Naive thymus-derived CD4-positive, alpha-beta T cell (primary cell): ENCODE measurements at regions not wholly inside any gene's neighbourhood (a gene's known extent, or its start where the extent isn't known, plus 50 kb on each side); places are given as distances from the start of the nearest gene placed in this dataset.
"Not testable (repeated sequence)": the region's sequence is repeated elsewhere in the genome, so short reads cannot be mapped to it uniquely, and the experiment has no call there.

Experiments
- ATAC-seq: fragments of 150-1000 bp; cut with Tn5 transposase; 2 replicates; pipeline ENCODE4 v1.10.0; 2021; ENCODE audit warnings: mild to moderate bottlenecking, moderate library complexity
- CTCF ChIA-PET: fragments of 350-600 bp; sonication (Branson Sonifier 250); formaldehyde crosslinking; loops from one replicate; lab custom pipeline; 2021; ENCODE audit warnings: antibody characterized with exemption; lab: Charles Lee
- POLR2A ChIA-PET: fragments of 350-600 bp; sonication (Branson Sonifier 250); formaldehyde crosslinking; loops from one replicate; lab custom pipeline; 2021; ENCODE audit warnings: antibody characterized with exemption, inconsistent platforms; lab: Charles Lee
- DNase-seq, 9 donors: peaks; one replicate each; pipeline versions ENCODE4 v3.0.0 to v3.0.0-alpha.2; 2020 to 2022; ENCODE audit warnings: mixed read lengths in 1 of 9
- H3K27ac ChIP-seq: one replicate; pipeline ENCODE4 v1.7.0; 2013; ENCODE audit warnings: mild to moderate bottlenecking, low read depth, low read length, moderate library complexity
- H3K27me3 ChIP-seq, 2 donors: one replicate each; pipeline ENCODE4 v1.7.0; 2013; ENCODE audit warnings: low read length in 2 of 2, mild to moderate bottlenecking in 2 of 2, moderate library complexity in 2 of 2; ENCODE audit not compliant: control insufficient read depth in 2 of 2, insufficient read depth in 2 of 2
- H3K36me3 ChIP-seq, 3 experiments: 1 replicate in 2 of 3; 2 replicates in 1 of 3; pipeline ENCODE4 v1.7.0; 2013; ENCODE audit warnings: low read length in 3 of 3, mild to moderate bottlenecking in 3 of 3, moderate library complexity in 1 of 3; ENCODE audit not compliant: insufficient read depth in 3 of 3, control insufficient read depth in 2 of 3
- H3K4me1 ChIP-seq, 2 donors: one replicate each; pipeline ENCODE4 v1.7.0; 2013; ENCODE audit warnings: low read length in 2 of 2, mild to moderate bottlenecking in 2 of 2, moderate library complexity in 1 of 2; ENCODE audit not compliant: control insufficient read depth in 2 of 2, insufficient read depth in 2 of 2
- H3K4me3 ChIP-seq: 2 replicates; pipeline ENCODE4 v1.7.0; 2013; ENCODE audit warnings: mild to moderate bottlenecking, low read length
- H3K9me3 ChIP-seq, 3 experiments: 1 replicate in 2 of 3; 2 replicates in 1 of 3; pipeline ENCODE4 v1.7.0; 2013; ENCODE audit warnings: low read length in 3 of 3; ENCODE audit not compliant: control insufficient read depth in 2 of 3
- H3K27ac Mint-ChIP-seq, 9 donors: one replicate each; pipeline ENCODE4 v1.8.0; 2020 to 2022; ENCODE audit warnings: mixed read lengths in 9 of 9, mild to moderate bottlenecking in 8 of 9, moderate library complexity in 5 of 9, inconsistent platforms in 2 of 9
- H3K27me3 Mint-ChIP-seq, 5 donors: one replicate each; pipeline ENCODE4 v1.8.0; 2021 to 2022; ENCODE audit warnings: mixed read lengths in 5 of 5, mild to moderate bottlenecking in 1 of 5
- H3K36me3 Mint-ChIP-seq, 5 donors: one replicate each; pipeline ENCODE4 v1.8.0; 2020 to 2022; ENCODE audit warnings: mixed read lengths in 5 of 5, mild to moderate bottlenecking in 3 of 5, inconsistent platforms in 1 of 5
- H3K4me1 Mint-ChIP-seq, 7 donors: one replicate each; pipeline ENCODE4 v1.8.0; 2020 to 2022; ENCODE audit warnings: mixed read lengths in 7 of 7, mild to moderate bottlenecking in 3 of 7, inconsistent platforms in 1 of 7
- H3K4me3 Mint-ChIP-seq, 10 donors: one replicate each; pipeline ENCODE4 v1.8.0; 2020 to 2022; ENCODE audit warnings: mild to moderate bottlenecking in 10 of 10, mixed read lengths in 10 of 10, moderate library complexity in 6 of 10, inconsistent platforms in 2 of 10
- H3K9me3 Mint-ChIP-seq, 11 donors: one replicate each; pipeline ENCODE4 v1.8.0; 2020 to 2022; ENCODE audit warnings: mixed read lengths in 11 of 11, mild to moderate bottlenecking in 4 of 11, inconsistent platforms in 1 of 11, moderate library complexity in 1 of 11
- intact Hi-C, 2 donors: fragments of 100-400 bp; cut with micrococcal nuclease; formaldehyde crosslinking; loops; one replicate each; pipeline ENCODE4 v1.15.1; 2023

- Mint-ChIP-seq H3K4me3 (no peak overlapping the region), H3K27ac (no peak overlapping the region), H3K9me3 (peaks cover 0 to 4% (median 1%) of the 10 kb centered on the region in 11 donors), H3K36me3 (no peaks in the 10 kb centered on the region), H3K27me3 (peaks cover 0 to 6% (median 0%) of the 10 kb centered on the region in 5 donors), H3K4me1 (peaks cover 0 to 1% (median 0%) of the 10 kb centered on the region in 7 donors)
- Histone ChIP-seq H3K36me3 (no peaks in the 10 kb centered on the region), H3K27me3 (no peaks in the 10 kb centered on the region), H3K4me3 (no peak overlapping the region), H3K4me1 (no peaks in the 10 kb centered on the region), H3K27ac (no peak overlapping the region), H3K9me3 (no peaks in the 10 kb centered on the region)
- ATAC-seq (no peak), DNase-seq (no peak)
- POLR2A ChIA-PET, result no interaction called here
- intact Hi-C loops, result no loop called here
- CTCF ChIA-PET, result no interaction called here
These were observed 548.7 kb downstream of the FAM181B start for GRCh38 chr11:82184966-82185365.

- Histone ChIP-seq H3K36me3 (no peaks in the 10 kb centered on the region), H3K4me3 (no peak overlapping the region), H3K9me3 (no peaks in the 10 kb centered on the region), H3K27ac (no peak overlapping the region), H3K27me3 (no peaks in the 10 kb centered on the region), H3K4me1 (no peaks in the 10 kb centered on the region)
- no peak overlapping the region for H3K27ac Mint-ChIP-seq
- no peak for DNase-seq
- ATAC-seq, result no peak
- intact Hi-C loops, result no loop called here
- ChIA-PET CTCF (no interaction called here), POLR2A (interaction anchor here (0.7 kb wide), 1 partner anchor 1463 kb away, joined by 3 read pairs; no protein-coding TSS in a partner anchor)
- no peaks in the 10 kb centered on the region for H3K36me3 Mint-ChIP-seq
- H3K4me1 Mint-ChIP-seq, result peaks cover 0 to 1% (median 0%) of the 10 kb centered on the region in 7 donors
- peaks cover 0 to 5% (median 1%) of the 10 kb centered on the region in 11 donors for H3K9me3 Mint-ChIP-seq
- H3K27me3 Mint-ChIP-seq, result peaks cover 0 to 9% (median 0%) of the 10 kb centered on the region in 5 donors
- H3K4me3 Mint-ChIP-seq, result no peak overlapping the region
These were observed 550.3 kb downstream of the FAM181B start for GRCh38 chr11:82183346-82183745.

- not testable (repeated sequence) for H3K27ac Mint-ChIP-seq, H3K27me3 ChIP-seq
These were observed 551.0 kb downstream of the FAM181B start for GRCh38 chr11:82182697-82183096.

DNA sequence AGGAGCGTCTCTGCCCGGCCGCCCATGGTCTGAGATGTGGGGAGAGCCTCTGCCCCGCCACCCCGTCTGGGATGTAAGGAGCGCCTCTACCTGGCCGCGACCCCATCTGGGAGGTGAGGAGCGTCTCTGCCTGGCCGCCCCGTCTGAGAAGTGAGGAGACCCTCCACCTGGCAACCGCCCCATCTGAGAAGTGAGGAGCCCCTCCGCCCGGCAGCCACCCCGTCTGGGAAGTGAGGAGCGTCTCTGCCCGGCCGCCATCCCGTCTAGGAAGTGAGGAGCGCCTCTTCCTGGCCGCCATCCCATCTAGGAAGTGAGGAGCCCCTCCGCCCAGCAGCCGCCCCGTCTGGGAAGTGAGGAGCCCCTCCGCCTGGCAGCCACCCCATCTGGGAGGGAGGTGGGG is 551.9 kb downstream of the FAM181B start:
- H3K36me3 ChIP-seq, H3K27me3 ChIP-seq, H3K27ac Mint-ChIP-seq, H3K36me3 Mint-ChIP-seq, CTCF ChIA-PET, POLR2A ChIA-PET, H3K4me1 ChIP-seq, H3K9me3 ChIP-seq, H3K4me3 ChIP-seq, intact Hi-C loops, H3K9me3 Mint-ChIP-seq, H3K27me3 Mint-ChIP-seq, H3K4me1 Mint-ChIP-seq, ATAC-seq, DNase-seq, H3K27ac ChIP-seq, H3K4me3 Mint-ChIP-seq: not testable (repeated sequence)

More at GRCh38 chr11:82182697-82183096, 551.0 kb downstream of the FAM181B start:
- POLR2A ChIA-PET, result interaction anchor here (0.7 kb wide), 1 partner anchor 1464 kb away, joined by 3 read pairs; no protein-coding TSS in a partner anchor
- H3K4me3 Mint-ChIP-seq, H3K27ac ChIP-seq, H3K9me3 Mint-ChIP-seq, H3K27me3 Mint-ChIP-seq, DNase-seq, H3K4me1 ChIP-seq, H3K36me3 Mint-ChIP-seq, CTCF ChIA-PET, ATAC-seq, intact Hi-C loops, H3K9me3 ChIP-seq, H3K36me3 ChIP-seq, H3K4me3 ChIP-seq, H3K4me1 Mint-ChIP-seq: not testable (repeated sequence)

GRCh38 chr11:82176945-82177344 is 556.7 kb downstream of the FAM181B start:
- ChIA-PET CTCF (no interaction called here), POLR2A (no interaction called here)
- no peak overlapping the region for H3K27ac Mint-ChIP-seq
- H3K4me3 Mint-ChIP-seq, result no peak overlapping the region
- H3K27me3 Mint-ChIP-seq, result peaks cover 0 to 7% (median 0%) of the 10 kb centered on the region in 5 donors
- H3K4me3 ChIP-seq, result no peak overlapping the region
- H3K27me3 ChIP-seq, result no peaks in the 10 kb centered on the region
- no peaks in the 10 kb centered on the region for H3K4me1 Mint-ChIP-seq
- no peak overlapping the region for H3K27ac ChIP-seq
- no peaks in the 10 kb centered on the region for H3K4me1 ChIP-seq
- intact Hi-C loops, result no loop called here
- DNase-seq (no peak), ATAC-seq (no peak)
- H3K9me3 Mint-ChIP-seq, result peaks cover 0 to 5% (median 0%) of the 10 kb centered on the region in 11 donors
- H3K36me3 Mint-ChIP-seq, result no peaks in the 10 kb centered on the region
- no peaks in the 10 kb centered on the region for H3K9me3 ChIP-seq
- no peaks in the 10 kb centered on the region for H3K36me3 ChIP-seq

GRCh38 chr11:82176365-82176764 is 557.3 kb downstream of the FAM181B start:
- Histone ChIP-seq H3K27me3 (no peaks in the 10 kb centered on the region), H3K9me3 (no peaks in the 10 kb centered on the region), H3K4me1 (no peaks in the 10 kb centered on the region), H3K4me3 (no peak overlapping the region), H3K27ac (no peak overlapping the region), H3K36me3 (no peaks in the 10 kb centered on the region)
- intact Hi-C loops, result no loop called here
- DNase-seq (no peak), ATAC-seq (no peak)
- no peaks in the 10 kb centered on the region for H3K36me3 Mint-ChIP-seq
- H3K27ac Mint-ChIP-seq, result no peak overlapping the region
- POLR2A ChIA-PET, result no interaction called here
- H3K4me1 Mint-ChIP-seq, result no peaks in the 10 kb centered on the region
- peaks cover 0 to 5% (median 0%) of the 10 kb centered on the region in 11 donors for H3K9me3 Mint-ChIP-seq
- no peak overlapping the region for H3K4me3 Mint-ChIP-seq
- peaks cover 0 to 7% (median 0%) of the 10 kb centered on the region in 5 donors for H3K27me3 Mint-ChIP-seq
- CTCF ChIA-PET, result no interaction called here

DNA sequence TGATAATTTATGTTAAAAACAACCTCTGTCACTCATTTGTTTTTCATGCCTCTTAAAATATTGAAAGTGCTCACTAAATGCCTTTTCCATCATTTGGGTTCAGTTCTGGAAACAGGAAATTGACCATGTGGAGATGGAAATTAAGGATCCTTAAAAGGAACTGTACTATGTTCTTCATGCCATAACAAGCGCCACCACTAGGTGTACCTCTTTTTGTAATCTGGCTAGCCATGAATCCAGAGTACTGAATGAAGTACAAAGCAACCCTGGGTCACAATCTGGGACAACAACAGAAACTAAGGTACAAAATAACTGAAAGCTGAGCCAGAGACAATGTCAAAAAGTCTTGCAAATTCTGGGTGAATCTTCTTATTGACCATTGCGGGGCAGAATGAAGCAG is 559.1 kb downstream of the FAM181B start:
- H3K27me3 Mint-ChIP-seq, result peaks cover 0 to 7% (median 0%) of the 10 kb centered on the region in 5 donors
- no peak overlapping the region for H3K4me3 Mint-ChIP-seq
- Histone ChIP-seq H3K36me3 (no peaks in the 10 kb centered on the region), H3K4me1 (no peaks in the 10 kb centered on the region), H3K9me3 (no peaks in the 10 kb centered on the region), H3K4me3 (no peak overlapping the region), H3K27me3 (no peaks in the 10 kb centered on the region), H3K27ac (no peak overlapping the region)
- ATAC-seq (no peak), DNase-seq (no peak)
- POLR2A ChIA-PET, result no interaction called here
- CTCF ChIA-PET, result no interaction called here
- no peak overlapping the region for H3K27ac Mint-ChIP-seq
- no peaks in the 10 kb centered on the region for H3K4me1 Mint-ChIP-seq
- no peaks in the 10 kb centered on the region for H3K36me3 Mint-ChIP-seq
- intact Hi-C loops, result no loop called here
- peaks cover 0 to 2% (median 0%) of the 10 kb centered on the region in 11 donors for H3K9me3 Mint-ChIP-seq
